Stimulated activated CD8-positive, alpha-beta memory T cell treated with anti-CD3 and anti-CD28 coated beads, Interleukin-12 subunit alpha, Interleukin-12 subunit beta, amount 100 ng/mL, for 1 hour (primary cell): ENCODE measurements at regions not wholly inside any gene's neighbourhood (a gene's known extent, or its start where the extent isn't known, plus 50 kb on each side); places are given as distances from the start of the nearest gene placed in this dataset.

Experiments
- DNase-seq: peaks from one replicate; pipeline ENCODE4 v3.0.0-alpha.2; 2020; ENCODE audit warnings: low read depth

GRCh38 chr6:21965016-21965415 lies 331.8 kb downstream of the PRL start:
- DNase-seq, result no peak

- no peak for DNase-seq
Measured at GRCh38 chr6:21965953-21966539, 330.8 kb downstream of the PRL start.

DNA sequence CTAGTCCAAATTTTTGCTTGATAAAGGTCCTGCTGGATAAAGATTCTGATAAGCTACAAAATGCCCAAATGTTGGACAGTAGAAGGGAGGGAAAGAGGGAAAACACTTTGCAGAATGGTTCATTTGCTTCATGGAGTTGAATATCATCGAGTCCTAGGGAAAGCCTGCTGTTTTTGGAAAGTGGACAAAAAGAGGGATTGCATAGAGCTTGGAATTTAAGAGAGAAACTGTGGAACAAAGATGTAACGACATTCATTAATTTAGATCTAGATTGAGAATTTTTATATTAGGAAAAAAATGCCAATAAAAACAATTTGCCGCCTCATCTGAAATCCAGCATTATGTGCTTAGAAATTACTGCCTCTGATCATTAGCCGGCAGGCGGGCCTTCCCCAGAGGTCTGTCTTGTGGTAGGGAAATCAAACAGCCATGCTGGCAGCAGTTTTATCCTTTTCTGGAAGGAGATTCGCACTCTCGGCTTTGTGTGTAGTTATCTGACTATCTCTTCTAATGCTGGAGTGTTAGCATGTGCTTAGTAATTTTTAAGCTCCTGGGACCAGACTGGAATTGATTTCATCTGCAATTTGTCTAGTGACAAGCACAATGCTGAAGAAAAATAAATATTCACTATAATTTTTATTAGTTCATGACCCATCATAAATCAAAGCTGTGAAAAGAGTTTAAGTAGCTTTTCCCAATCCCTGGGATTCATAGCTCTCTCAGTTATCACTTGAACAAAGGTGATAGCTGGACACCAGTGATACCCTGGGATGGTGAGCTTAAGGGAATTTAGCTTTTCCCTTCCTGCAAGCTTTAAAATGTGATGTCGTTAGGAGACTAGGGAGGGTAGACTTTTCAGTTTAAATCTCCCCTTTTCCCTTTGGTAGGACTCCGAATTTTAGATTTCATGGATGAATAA lies 329.5 kb downstream of the PRL start:
- no peak for DNase-seq

GRCh38 chr6:21968411-21968810 lies 328.4 kb downstream of the PRL start:
- DNase-seq, result no peak

GRCh38 chr6:21969192-21969591 lies 327.6 kb downstream of the PRL start:
- no peak for DNase-seq

DNA sequence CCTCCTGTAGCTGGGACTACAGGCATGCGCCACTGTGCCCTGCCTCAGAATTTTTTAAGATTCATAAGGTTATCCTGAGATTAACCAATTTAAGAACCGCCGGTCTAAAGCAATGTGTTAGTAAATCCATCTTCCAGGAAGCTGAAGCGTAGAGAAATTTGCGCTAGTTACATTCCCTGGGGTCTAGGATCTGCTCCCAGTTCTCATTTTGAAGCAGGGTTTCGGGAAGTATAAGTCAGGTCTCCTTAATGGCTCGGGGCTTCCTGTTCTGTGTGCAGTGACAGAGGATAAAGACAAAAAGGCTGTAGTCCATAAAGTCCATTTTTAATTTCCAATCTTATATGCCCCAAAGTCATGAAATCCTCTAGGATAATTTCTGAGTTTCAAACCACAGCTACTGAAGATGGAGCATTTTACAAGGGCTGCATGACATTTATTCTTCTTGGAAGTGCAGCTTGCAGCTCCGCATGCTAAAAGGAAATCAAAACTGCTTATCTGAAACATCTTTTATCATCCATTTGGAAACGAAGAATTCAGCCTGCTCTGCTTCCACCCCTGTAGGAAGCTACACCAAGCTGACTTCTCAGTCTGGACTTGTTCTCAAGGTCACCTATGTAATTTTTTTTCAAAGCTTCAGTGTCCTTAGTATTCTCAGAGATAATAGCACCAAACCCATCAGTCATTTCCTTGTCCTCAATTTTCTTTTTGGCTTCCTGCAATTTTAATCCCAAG lies 326.1 kb downstream of the PRL start:
- DNase-seq, result no peak

- no peak for DNase-seq
Measured at GRCh38 chr6:21971541-21971940, 325.3 kb downstream of the PRL start.

- DNase-seq, result no peak
Measured at GRCh38 chr6:21972516-21972915, 324.3 kb downstream of the PRL start.

GRCh38 chr6:21977346-21977745 lies 319.5 kb downstream of the PRL start:
- DNase-seq, result no peak

DNA sequence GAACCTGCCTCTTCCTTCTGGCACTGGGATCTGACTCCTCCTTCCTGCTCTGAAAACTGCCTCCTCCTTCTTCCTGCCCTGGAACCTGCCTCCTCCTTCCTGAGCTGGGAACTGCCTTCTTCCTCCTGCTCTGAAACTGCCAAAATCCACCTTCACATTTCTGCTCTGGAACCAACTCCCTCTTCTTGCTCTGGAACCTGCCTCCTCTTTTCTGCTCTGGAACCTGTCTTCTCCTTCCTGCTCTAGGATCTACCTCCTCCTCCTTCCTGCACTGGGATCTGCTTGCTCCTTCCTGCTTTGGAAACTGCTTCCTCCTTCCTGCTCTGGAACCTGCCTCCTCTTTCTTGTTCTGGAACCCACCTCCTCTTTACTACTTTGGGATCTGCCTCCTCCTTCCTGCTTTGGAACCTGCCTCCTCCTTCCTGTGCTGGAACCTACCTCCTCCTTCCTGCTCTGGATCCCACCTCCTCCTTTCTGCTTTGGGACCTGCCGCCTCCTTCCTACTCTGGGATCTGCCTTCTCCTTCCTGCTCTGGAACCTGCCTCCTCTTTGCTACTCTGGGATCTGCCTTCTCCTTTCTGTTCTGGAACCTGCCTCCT lies 315.5 kb downstream of the PRL start:
- no peak for DNase-seq

GRCh38 chr6:21984135-21984534 lies 312.7 kb downstream of the PRL start:
- DNase-seq, result no peak

GRCh38 chr6:21984561-21984960 lies 312.3 kb downstream of the PRL start:
- no peak for DNase-seq

- no peak for DNase-seq
Measured at GRCh38 chr6:21985904-21986303, 310.9 kb downstream of the PRL start.

DNA sequence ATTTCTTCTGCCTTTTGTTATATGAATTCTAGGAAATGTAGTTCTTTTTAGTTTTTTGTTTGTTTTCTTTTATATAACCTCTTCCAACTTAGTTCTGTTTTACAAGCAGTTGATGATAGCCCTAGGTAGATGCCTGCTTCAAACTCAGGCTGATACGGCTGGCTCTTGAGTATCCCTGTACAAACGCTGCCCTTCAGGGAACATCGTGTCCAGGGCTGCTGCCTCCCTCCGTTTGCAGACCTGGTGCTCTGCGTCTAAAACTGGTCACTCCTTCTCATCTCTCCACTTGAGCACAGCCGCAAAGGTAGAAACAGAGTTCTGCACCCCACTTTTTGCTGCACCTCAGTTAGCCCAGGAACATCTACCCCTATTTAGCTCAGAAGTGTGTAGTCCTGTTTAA lies 310.1 kb downstream of the PRL start:
- no peak for DNase-seq

- DNase-seq, result no peak
Measured at GRCh38 chr6:21987501-21987957, 309.3 kb downstream of the PRL start.

DNA sequence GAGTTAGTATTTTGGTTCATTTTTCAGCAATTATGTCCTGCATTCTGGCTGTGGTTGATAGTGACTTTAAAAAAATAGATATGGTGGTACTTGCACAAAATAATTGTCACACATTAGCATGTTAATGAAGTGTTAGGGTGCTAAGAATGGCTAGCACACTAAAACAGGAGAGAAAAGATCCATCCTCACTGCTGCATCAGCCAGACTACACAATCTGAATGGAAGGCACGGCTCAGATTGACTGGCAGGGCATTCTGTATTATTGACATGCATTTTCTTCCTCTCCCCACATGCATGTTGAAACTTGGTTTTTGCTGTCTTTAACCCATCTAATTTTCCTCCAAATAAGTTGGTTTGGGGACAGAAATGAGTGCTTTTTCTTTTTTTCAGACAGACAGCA lies 306.3 kb downstream of the PRL start:
- DNase-seq, result no peak

DNA sequence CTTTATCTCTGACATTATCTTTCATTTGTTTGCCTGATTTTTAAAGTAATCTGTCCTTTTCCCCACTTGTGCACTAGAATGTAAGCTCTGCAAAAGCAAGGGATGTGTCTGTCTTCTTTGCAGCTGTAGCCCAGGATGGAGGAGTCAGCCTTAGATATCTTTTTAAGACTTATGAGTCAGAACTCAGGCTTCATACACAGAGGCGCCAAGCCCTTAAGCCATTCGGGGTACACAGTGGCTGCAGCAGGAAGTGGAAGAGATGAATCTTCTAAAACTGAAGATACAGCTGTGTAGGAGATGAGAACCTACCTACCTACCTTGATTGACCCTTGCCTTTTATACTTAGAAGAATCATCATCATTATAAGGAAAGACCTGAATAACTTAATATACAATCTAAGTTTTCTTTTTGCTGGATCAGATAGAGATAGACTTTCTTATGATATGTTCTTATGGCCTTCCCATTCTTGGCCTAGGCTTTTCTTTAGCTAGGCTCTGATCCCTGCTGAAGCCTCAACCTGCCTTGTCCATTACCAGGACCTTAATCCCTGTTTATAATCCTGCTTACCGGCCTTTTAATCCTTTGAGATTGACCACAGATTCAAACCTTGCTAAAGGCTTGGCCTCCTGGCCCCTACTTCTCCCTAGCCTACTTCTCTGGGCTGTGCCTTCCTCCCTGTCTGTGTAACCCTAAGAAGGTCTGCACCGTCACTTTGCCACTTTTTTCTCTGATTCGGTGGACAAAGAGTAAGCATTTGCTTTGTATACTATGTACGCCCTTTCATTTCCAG lies 304.5 kb downstream of the PRL start:
- DNase-seq, result no peak

DNA sequence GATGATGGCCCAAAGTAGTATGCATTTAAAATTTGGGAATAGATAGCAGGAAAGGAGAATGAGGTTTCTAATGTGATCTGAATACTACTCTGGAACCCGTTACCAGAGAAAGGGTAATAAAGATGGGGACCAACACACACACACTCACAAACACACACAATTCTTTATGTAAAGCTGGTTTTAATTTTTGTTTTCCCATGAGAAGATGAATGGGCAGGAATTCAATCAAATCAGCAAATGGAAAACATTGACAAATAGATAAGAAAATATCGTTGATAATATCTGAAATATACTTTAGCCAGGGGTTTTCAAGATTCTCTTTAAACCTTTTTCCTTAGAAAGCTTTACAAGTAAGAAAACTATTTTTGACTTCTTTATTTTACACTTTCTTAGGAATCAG lies 303.0 kb downstream of the PRL start:
- DNase-seq, result no peak

DNA sequence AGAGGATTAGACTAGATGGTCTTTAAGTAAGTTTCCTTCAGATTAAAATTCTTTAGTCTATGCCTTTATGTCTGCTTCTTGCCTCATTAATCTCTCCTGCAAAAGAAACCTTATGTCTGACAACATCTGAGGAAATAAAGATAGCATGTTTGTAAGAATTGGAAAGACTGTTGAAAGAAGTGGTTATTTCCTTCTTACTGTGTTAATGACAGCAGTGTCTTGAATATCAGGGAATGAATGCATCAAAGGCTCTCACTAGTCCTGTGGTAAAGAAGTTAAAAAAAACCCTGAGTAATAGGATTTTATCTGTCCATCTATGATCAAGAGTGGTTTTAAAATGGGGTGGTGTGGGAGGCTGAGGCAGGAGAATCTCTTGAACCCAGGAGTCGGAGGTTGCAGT lies 302.0 kb downstream of the PRL start:
- DNase-seq, result no peak

DNA sequence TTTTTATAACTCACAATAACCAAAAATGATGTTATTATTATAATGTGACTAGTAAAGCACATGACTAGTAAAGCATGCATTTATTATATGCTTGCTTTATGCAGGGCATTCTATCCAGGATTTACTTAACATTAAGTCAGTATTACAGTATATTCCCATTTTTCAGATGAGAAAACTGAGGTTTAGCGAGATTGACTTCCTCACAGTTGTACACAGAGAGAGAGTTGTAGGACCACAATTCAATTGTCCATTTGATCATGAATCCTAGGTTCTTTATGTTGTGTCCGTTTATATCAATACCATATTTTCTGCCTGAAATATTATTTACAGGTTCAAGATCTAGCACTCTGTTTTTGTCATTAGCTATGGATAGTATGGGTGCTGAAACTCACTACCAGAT lies 301.5 kb downstream of the PRL start:
- no peak for DNase-seq

DNA sequence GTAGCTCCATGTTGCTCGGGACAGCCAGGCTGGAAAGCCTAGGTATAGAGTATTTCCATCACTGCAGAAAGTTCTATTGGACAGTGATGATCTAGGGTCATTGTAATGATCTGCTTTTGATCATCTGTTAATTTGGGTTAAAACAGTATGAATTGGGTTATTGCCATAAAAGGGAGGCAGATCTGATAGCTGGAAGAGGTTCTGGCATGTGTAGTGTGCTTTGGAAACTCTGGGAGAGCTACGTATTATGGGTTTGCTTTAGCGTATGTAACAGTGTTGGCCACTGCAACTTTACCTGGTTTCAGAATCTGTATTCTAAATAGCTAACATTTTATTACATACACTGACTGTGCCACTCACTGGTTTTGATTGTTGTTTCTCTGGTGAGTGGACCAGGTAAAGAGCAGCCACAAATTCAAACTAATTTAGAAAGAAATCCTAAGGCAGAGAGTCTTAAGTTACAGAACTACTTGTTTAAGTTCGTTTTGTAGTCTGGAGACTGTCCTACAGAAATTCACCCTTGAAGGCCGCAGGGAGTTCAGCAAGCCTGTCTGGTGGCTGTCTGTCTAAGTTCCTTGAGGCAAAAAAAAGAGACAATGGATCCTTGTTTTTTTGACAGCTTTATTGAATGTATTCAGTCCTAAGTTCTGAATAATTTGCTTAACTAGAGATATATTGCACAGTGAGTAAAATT lies 300.3 kb downstream of the PRL start:
- no peak for DNase-seq
